Uterus (tissue), 3 donors: ENCODE measurements at regions not wholly inside any gene's neighbourhood (a gene's known extent, or its start where the extent isn't known, plus 50 kb on each side); places are given as distances from the start of the nearest gene placed in this dataset.
"Not testable (repeated sequence)": the region's sequence is repeated elsewhere in the genome, so short reads cannot be mapped to it uniquely, and the experiment has no call there.

Experiments used
- DNase-seq, 2 donors: peaks; one replicate each; pipeline ENCODE4 v3.0.0-alpha.2; 2019 to 2020
- H3K27ac ChIP-seq, 2 donors: fragments of 200-600 bp; sonication (generic); 1 replicate in 1 of 2; 2 replicates in 1 of 2; pipeline ENCODE4 v1.5.1; 2016 to 2018
- H3K27me3 ChIP-seq, 2 donors: fragments of 200-600 bp; sonication (generic); one replicate each; pipeline ENCODE4 v1.5.1; 2018 to 2019; ENCODE audit warnings: control low read depth in 1 of 2
- H3K36me3 ChIP-seq, 2 donors: fragments of 200-600 bp; sonication (generic); one replicate each; pipeline ENCODE4 v1.5.1; 2019; ENCODE audit warnings: control low read depth in 1 of 2
- H3K4me1 ChIP-seq, 2 donors: fragments of 200-600 bp; sonication (generic); one replicate each; pipeline ENCODE4 v1.5.1; 2018 to 2019; ENCODE audit warnings: control low read depth in 1 of 2
- H3K4me3 ChIP-seq, 2 donors: fragments of 200-600 bp; sonication (generic); 1 replicate in 1 of 2; 2 replicates in 1 of 2; pipeline ENCODE4 v1.5.1; 2018 to 2019; ENCODE audit warnings: mild to moderate bottlenecking in 1 of 2
- H3K9me3 ChIP-seq, 2 donors: fragments of 200-600 bp; sonication (generic); one replicate each; pipeline ENCODE4 v1.5.1; 2019; ENCODE audit warnings: control low read depth in 1 of 2
- CTCF ChIP-seq, 4 experiments: fragments of 200-600 bp in 2 of 4; fragments of 450-650 bp in 2 of 4; sonication (generic) in 2 of 4; IDR thresholded peaks; one replicate each; pipeline ENCODE4 v1.5.1; 2016 to 2019; ENCODE audit warnings: antibody characterized with exemption in 4 of 4, mild to moderate bottlenecking in 2 of 4, moderate library complexity in 1 of 4
- POLR2A ChIP-seq, 2 donors: fragments of 450-650 bp; IDR thresholded peaks; one replicate each; pipeline ENCODE4 v1.6.1; 2016; ENCODE audit warnings: antibody characterized with exemption in 2 of 2, mild to moderate bottlenecking in 1 of 2, moderate library complexity in 1 of 2
- intact Hi-C: fragments of 100-400 bp; cut with DNase I; formaldehyde crosslinking; loops from one replicate; pipeline ENCODE4 v1.15.1; 2023; ENCODE audit warnings: low total_unique reads
- donor health status: DM: yes; HTN: yes; CAD: no.

- Histone ChIP-seq H3K9me3 (no peaks in the 10 kb centered on the region), H3K4me3 (no peak overlapping the region), H3K27ac (no peak overlapping the region), H3K36me3 (no peaks in the 10 kb centered on the region), H3K27me3 (no peaks in the 10 kb centered on the region), H3K4me1 (no peaks in the 10 kb centered on the region)
- no peak for TF ChIP-seq CTCF (IDR thresholded peaks at IDR 0.05)
- no peak for TF ChIP-seq POLR2A (IDR thresholded peaks at IDR 0.05)
- DNase-seq, result no peak
- intact Hi-C loops, result no loop called here
Observed at GRCh38 chr6:115750292-115750691, 310.4 kb downstream of the FRK start.

- TF ChIP-seq CTCF (IDR thresholded peaks at IDR 0.05), result no peak
- no peak for TF ChIP-seq POLR2A (IDR thresholded peaks at IDR 0.05)
- no peaks in the 10 kb centered on the region for H3K9me3 ChIP-seq
- no peak overlapping the region for H3K27ac ChIP-seq
- no peak overlapping the region for H3K4me3 ChIP-seq
- no peaks in the 10 kb centered on the region for H3K36me3 ChIP-seq
- intact Hi-C loops, result no loop called here
- no peaks in the 10 kb centered on the region for H3K27me3 ChIP-seq
- no peaks in the 10 kb centered on the region for H3K4me1 ChIP-seq
- no peak for DNase-seq
Observed at GRCh38 chr6:115747719-115748118, 313.0 kb downstream of the FRK start.

- H3K27ac ChIP-seq, H3K4me1 ChIP-seq, DNase-seq, H3K4me3 ChIP-seq, H3K27me3 ChIP-seq, H3K9me3 ChIP-seq, intact Hi-C loops, H3K36me3 ChIP-seq: not testable (repeated sequence)
Observed at GRCh38 chr6:115746583-115746982, 314.1 kb downstream of the FRK start.

- no peaks in the 10 kb centered on the region for H3K27me3 ChIP-seq
- H3K4me1 ChIP-seq, result no peaks in the 10 kb centered on the region
- no peak overlapping the region for H3K4me3 ChIP-seq
- no peaks in the 10 kb centered on the region for H3K36me3 ChIP-seq
- intact Hi-C loops, result no loop called here
- DNase-seq, result no peak
- H3K27ac ChIP-seq, result no peak overlapping the region
- TF ChIP-seq CTCF (IDR thresholded peaks at IDR 0.05) (no peak), POLR2A (IDR thresholded peaks at IDR 0.05) (no peak)
- no peaks in the 10 kb centered on the region for H3K9me3 ChIP-seq
Observed at GRCh38 chr6:115740907-115741306, 319.8 kb downstream of the FRK start.

GRCh38 chr6:115735610-115736009 lies 325.1 kb downstream of the FRK start:
- no peaks in the 10 kb centered on the region for H3K36me3 ChIP-seq
- no peak overlapping the region for H3K27ac ChIP-seq
- DNase-seq, result no peak
- intact Hi-C loops, result no loop called here
- no peaks in the 10 kb centered on the region for H3K4me1 ChIP-seq
- H3K27me3 ChIP-seq, result no peaks in the 10 kb centered on the region
- no peaks in the 10 kb centered on the region for H3K9me3 ChIP-seq
- no peak overlapping the region for H3K4me3 ChIP-seq
- TF ChIP-seq POLR2A (IDR thresholded peaks at IDR 0.05) (no peak), CTCF (IDR thresholded peaks at IDR 0.05) (no peak)

GRCh38 chr6:115733426-115733825 lies 327.3 kb downstream of the FRK start:
- H3K27ac ChIP-seq, result no peak overlapping the region
- no peak for DNase-seq
- intact Hi-C loops, result no loop called here
- H3K36me3 ChIP-seq, result no peaks in the 10 kb centered on the region
- H3K27me3 ChIP-seq, result no peaks in the 10 kb centered on the region
- TF ChIP-seq CTCF (IDR thresholded peaks at IDR 0.05), result no peak
- TF ChIP-seq POLR2A (IDR thresholded peaks at IDR 0.05), result no peak
- H3K4me1 ChIP-seq, result no peaks in the 10 kb centered on the region
- no peak overlapping the region for H3K4me3 ChIP-seq
- H3K9me3 ChIP-seq, result no peaks in the 10 kb centered on the region
